Epithelial cell of esophagus (primary cell): ENCODE measurements at regions not wholly inside any gene's neighbourhood (a gene's known extent, or its start where the extent isn't known, plus 50 kb on each side); places are given as distances from the start of the nearest gene placed in this dataset.
A peak's percentile ranks its signal among the peaks of the same experiment; 100 is the strongest.

Experiments used
- DNase-seq: peaks from one replicate; pipeline ENCODE4 v3.0.0; 2010; ENCODE audit warnings: low read depth
- H3K4me3 ChIP-seq: 2 replicates; pipeline ENCODE4 v1.5.1; 2011; ENCODE audit warnings: mild to moderate bottlenecking, low read length, control low read depth
- CTCF ChIP-seq: IDR thresholded peaks from 2 replicates; pipeline ENCODE4 v1.5.1; 2011; ENCODE audit warnings: low read depth, mild to moderate bottlenecking, low read length, control low read depth, inconsistent platforms; ENCODE audit not compliant: insufficient read depth; ENCODE audit errors: missing control alignments

DNA sequence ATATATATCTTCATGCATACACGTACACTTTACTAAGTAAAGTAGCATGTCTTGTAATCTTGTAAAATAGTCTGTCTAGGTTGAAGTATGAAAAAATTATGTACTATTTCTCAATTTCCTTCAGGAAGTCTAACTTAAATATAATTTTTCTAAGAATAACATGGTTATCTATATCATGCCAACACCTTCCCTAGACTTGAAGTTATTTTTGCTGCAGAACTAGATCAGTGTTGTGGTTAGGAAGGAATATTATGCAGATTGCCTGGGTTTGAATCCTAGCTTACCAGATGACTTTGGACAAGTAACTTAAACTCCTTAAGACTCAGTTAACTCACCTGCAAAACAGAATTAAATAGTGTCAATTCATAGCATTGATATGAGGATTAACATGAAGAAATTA, 142.2 kb upstream of the SEMA3A start:
- no peak overlapping the region for H3K4me3 ChIP-seq
- no peak for TF ChIP-seq CTCF
- DNase-seq, result no peak

DNA sequence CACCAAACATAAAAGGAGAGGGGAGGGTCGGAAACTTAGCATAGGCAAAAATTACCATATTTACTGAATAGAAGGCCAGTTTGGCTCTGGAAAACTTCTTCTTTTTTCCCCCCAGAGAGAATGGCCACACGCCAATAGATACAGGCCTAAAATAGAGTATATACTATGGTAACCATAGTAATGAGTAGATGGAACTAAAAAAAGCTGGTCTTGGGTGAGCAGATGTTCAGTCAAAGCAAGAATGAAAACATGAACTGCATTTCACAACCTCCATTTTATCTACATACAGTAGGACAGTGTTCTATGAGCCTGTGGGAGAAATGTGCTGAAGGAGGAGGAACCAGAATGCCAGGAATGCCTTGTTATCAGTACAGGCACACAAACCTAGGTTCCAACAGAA, 141.7 kb upstream of the SEMA3A start:
- TF ChIP-seq CTCF, result no peak
- H3K4me3 ChIP-seq, result no peak overlapping the region
- DNase-seq, result no peak

- H3K4me3 ChIP-seq, result no peak overlapping the region
- DNase-seq, result no peak
- no peak for TF ChIP-seq CTCF
These were observed 137.0 kb upstream of the SEMA3A start for GRCh38 chr7:84331616-84332015.

- no peak overlapping the region for H3K4me3 ChIP-seq
- no peak for TF ChIP-seq CTCF
- peak; percentile 2 for DNase-seq
These were observed 134.0 kb upstream of the SEMA3A start for GRCh38 chr7:84328571-84328970.

- no peak for TF ChIP-seq CTCF
- DNase-seq, result no peak
- H3K4me3 ChIP-seq, result no peak overlapping the region
These were observed 129.6 kb upstream of the SEMA3A start for GRCh38 chr7:84324136-84324630.

DNA sequence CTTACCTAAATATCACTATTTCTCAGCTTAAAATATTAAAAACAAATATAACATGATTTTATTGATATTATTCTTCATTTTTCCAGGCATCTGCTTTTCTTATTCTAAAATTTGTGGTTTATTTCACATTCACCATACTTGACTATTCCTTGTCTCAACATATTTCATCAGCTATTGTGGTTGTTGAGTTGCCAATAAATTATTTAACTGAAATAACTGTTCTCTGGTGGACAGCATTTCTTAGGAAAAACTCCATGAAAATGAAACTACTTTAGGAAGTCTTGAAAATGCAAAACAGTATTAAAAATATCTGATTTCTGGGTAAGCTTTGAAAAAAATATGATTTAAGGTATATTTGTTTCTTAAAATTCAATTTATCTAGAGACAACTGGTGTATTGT, 122.9 kb upstream of the SEMA3A start:
- no peak for DNase-seq

DNA sequence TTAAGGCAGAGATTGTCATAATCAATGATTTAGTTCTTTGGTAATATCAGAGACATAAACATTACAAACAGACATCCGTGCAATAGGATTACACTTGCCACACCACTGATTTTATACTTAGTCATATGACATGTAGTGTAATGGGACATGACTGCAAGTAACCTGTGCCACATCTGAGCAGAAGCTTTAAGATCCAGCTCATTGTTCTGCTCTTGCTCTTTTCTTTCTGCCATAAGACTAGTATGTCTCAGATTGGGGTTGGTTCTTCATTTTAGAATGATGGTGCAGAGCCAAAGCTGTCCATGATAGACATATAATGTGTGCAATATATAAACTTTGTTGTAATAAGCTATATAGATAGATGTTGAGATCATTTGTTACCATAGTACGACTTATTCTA, 119.7 kb upstream of the SEMA3A start:
- no peak for DNase-seq
- H3K4me3 ChIP-seq, result no peak overlapping the region
- no peak for TF ChIP-seq CTCF

More for the DNA sequence above, 122.9 kb upstream of the SEMA3A start:
- no peak for TF ChIP-seq CTCF
- no peak overlapping the region for H3K4me3 ChIP-seq
